Fibroblast of lung (primary cell): ENCODE measurements at regions not wholly inside any gene's neighbourhood (a gene's known extent, or its start where the extent isn't known, plus 50 kb on each side); places are given as distances from the start of the nearest gene placed in this dataset.

Source experiments
- DNase-seq, 2 donors: peaks; one replicate each; pipeline versions ENCODE4 v3.0.0 to v3.0.0-alpha.2; 2010; ENCODE audit warnings: low read depth in 2 of 2
- H2AFZ ChIP-seq: 2 replicates; pipeline ENCODE4 v1.5.1; 2012; ENCODE audit warnings: low read length, control low read depth, inconsistent platforms
- H3K27ac ChIP-seq: 2 replicates; pipeline ENCODE4 v1.5.1; 2011; ENCODE audit warnings: low read length, control low read depth; ENCODE audit not compliant: insufficient read depth
- H3K27me3 ChIP-seq: 2 replicates; pipeline ENCODE4 v1.5.1; 2011; ENCODE audit warnings: mild to moderate bottlenecking, low read length; ENCODE audit not compliant: control insufficient read depth, insufficient read depth
- H3K36me3 ChIP-seq: 2 replicates; pipeline ENCODE4 v1.5.1; 2011; ENCODE audit warnings: low read length; ENCODE audit not compliant: control insufficient read depth, insufficient read depth
- H3K4me1 ChIP-seq: 2 replicates; pipeline ENCODE4 v1.5.1; 2011; ENCODE audit warnings: low read length; ENCODE audit not compliant: control insufficient read depth, insufficient read depth; ENCODE audit errors: extremely low read depth
- H3K4me2 ChIP-seq: 2 replicates; pipeline ENCODE4 v1.5.1; 2011; ENCODE audit warnings: low read length, control low read depth; ENCODE audit not compliant: insufficient read depth; ENCODE audit errors: extremely low read depth
- H3K4me3 ChIP-seq, 4 experiments: fragments of 200-600 bp in 1 of 4; sonication (generic) in 1 of 4; replicated peaks in 1 of 4; 2 replicates each; pipeline ENCODE4 v1.5.1; 2011 to 2016; ENCODE audit warnings: low read length in 4 of 4, low read depth in 3 of 4, mild to moderate bottlenecking in 3 of 4, control low read depth in 2 of 4, inconsistent platforms in 1 of 4, mixed read lengths in 1 of 4; ENCODE audit not compliant: insufficient read depth in 1 of 4; ENCODE audit errors: control extremely low read depth in 1 of 4
- H3K79me2 ChIP-seq: 2 replicates; pipeline ENCODE4 v1.5.1; 2012; ENCODE audit warnings: mild to moderate bottlenecking, low read length, inconsistent platforms; ENCODE audit not compliant: control insufficient read depth, insufficient read depth
- H3K9ac ChIP-seq: 2 replicates; pipeline ENCODE4 v1.5.1; 2011; ENCODE audit warnings: mild to moderate bottlenecking, low read length, control low read depth; ENCODE audit not compliant: insufficient read depth
- H3K9me3 ChIP-seq: 2 replicates; pipeline ENCODE4 v1.5.1; 2012; ENCODE audit warnings: low read depth, low read length; ENCODE audit not compliant: control insufficient read depth, insufficient read depth
- H4K20me1 ChIP-seq: 2 replicates; pipeline ENCODE4 v1.5.1; 2011; ENCODE audit warnings: low read length; ENCODE audit not compliant: control insufficient read depth, insufficient read depth; ENCODE audit errors: extremely low read depth
- CTCF ChIP-seq, 2 donors: IDR thresholded peaks in 1 of 2; conservative IDR thresholded peaks in 1 of 2; 1 replicate in 1 of 2; 2 replicates in 1 of 2; pipeline ENCODE4 v1.5.1; 2011 to 2012; ENCODE audit warnings: low read length in 2 of 2, control low read depth in 1 of 2, inconsistent platforms in 1 of 2, low read depth in 1 of 2, mild to moderate bottlenecking in 1 of 2
- EZH2 ChIP-seq: IDR thresholded peaks from 2 replicates; pipeline ENCODE4 v1.5.1; 2012; ENCODE audit warnings: low read length, control low read depth, mild to moderate bottlenecking; ENCODE audit errors: missing control alignments

GRCh38 chr19:13699786-13700185 lies 64.5 kb upstream of the MRI1 start:
- DNase-seq, result no peak
- Histone ChIP-seq H3K27ac (no peak overlapping the region), H3K4me3 (no peak overlapping the region), H4K20me1 (no peaks in the 10 kb centered on the region), H3K9ac (no peak overlapping the region), H3K79me2 (no peaks in the 10 kb centered on the region), H3K4me1 (no peaks in the 10 kb centered on the region), H3K27me3 (no peaks in the 10 kb centered on the region), H3K9me3 (no peaks in the 10 kb centered on the region), H2AFZ (no peak overlapping the region), H3K4me2 (no peak overlapping the region), H3K36me3 (no peaks in the 10 kb centered on the region)
- TF ChIP-seq EZH2, result no peak
- no peak for TF ChIP-seq CTCF (conservative IDR thresholded peaks at IDR 0.05 in 1 of 2, IDR thresholded peaks at IDR 0.05 in 1 of 2; ENCODE audit: low read depth in 1 of 2, low read length in 2 of 2)

DNA sequence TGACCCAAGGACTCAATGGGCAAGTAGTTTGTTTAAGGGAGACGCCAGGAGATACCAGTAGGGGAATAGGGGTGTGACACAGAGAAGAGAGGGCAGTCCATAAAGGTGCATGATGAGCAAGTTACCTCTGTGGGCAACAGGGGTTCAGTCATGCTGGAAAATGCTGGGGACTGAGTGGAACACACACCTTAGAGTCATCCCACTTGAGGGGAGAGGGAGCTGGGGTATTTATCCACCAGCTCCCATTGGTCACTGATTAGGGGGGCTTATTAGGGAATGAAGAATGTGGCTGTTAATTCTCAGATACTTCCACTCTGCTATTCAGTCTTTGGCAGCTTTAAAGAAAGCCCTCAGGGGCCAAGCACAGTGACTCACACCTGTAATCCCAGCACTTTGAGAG lies 67.5 kb upstream of the MRI1 start:
- no peak overlapping the region for H3K4me3 ChIP-seq
- DNase-seq, result no peak
- H4K20me1 ChIP-seq, result no peaks in the 10 kb centered on the region
- H3K27me3 ChIP-seq, result peaks cover 3% of the 10 kb centered on the region
- no peaks in the 10 kb centered on the region for H3K79me2 ChIP-seq
- H2AFZ ChIP-seq, result no peak overlapping the region
- no peak overlapping the region for H3K4me2 ChIP-seq
- no peaks in the 10 kb centered on the region for H3K4me1 ChIP-seq
- no peaks in the 10 kb centered on the region for H3K9me3 ChIP-seq
- no peak overlapping the region for H3K9ac ChIP-seq
- TF ChIP-seq CTCF (conservative IDR thresholded peaks at IDR 0.05 in 1 of 2, IDR thresholded peaks at IDR 0.05 in 1 of 2; ENCODE audit: low read depth in 1 of 2, low read length in 2 of 2) (no peak), EZH2 (no peak)
- no peaks in the 10 kb centered on the region for H3K36me3 ChIP-seq
- H3K27ac ChIP-seq, result no peak overlapping the region

GRCh38 chr19:13693889-13694288 lies 70.4 kb upstream of the MRI1 start:
- Histone ChIP-seq H2AFZ (no peak overlapping the region), H3K4me1 (no peaks in the 10 kb centered on the region), H3K27me3 (peaks cover 3% of the 10 kb centered on the region), H3K4me3 (no peak overlapping the region), H3K9me3 (no peaks in the 10 kb centered on the region), H4K20me1 (no peaks in the 10 kb centered on the region), H3K9ac (no peak overlapping the region), H3K27ac (no peak overlapping the region), H3K79me2 (no peaks in the 10 kb centered on the region), H3K4me2 (no peak overlapping the region), H3K36me3 (no peaks in the 10 kb centered on the region)
- no peak for DNase-seq
- TF ChIP-seq EZH2, result no peak
- TF ChIP-seq CTCF (conservative IDR thresholded peaks at IDR 0.05 in 1 of 2, IDR thresholded peaks at IDR 0.05 in 1 of 2; ENCODE audit: low read depth in 1 of 2, low read length in 2 of 2), result no peak
